NB4 (cell line): ENCODE measurements at regions not wholly inside any gene's neighbourhood (a gene's known extent, or its start where the extent isn't known, plus 50 kb on each side); places are given as distances from the start of the nearest gene placed in this dataset.

Source experiments
- DNase-seq: peaks from one replicate; pipeline ENCODE4 v3.0.0; 2010; ENCODE audit warnings: low read depth
- H3K4me3 ChIP-seq: one replicate; pipeline ENCODE4 v1.5.1; 2011; ENCODE audit warnings: mild to moderate bottlenecking, low read depth, low read length, moderate library complexity
- CTCF ChIP-seq: IDR thresholded peaks from one replicate; pipeline ENCODE4 v1.5.1; 2012; ENCODE audit warnings: low read depth, low read length
- MAX ChIP-seq: IDR thresholded peaks from 2 replicates; pipeline ENCODE4 v1.6.1; 2011; ENCODE audit warnings: low read depth, low read length
- MYC ChIP-seq: IDR thresholded peaks from 2 replicates; pipeline ENCODE4 v1.6.1; 2011; ENCODE audit warnings: low read depth, low read length
- POLR2A ChIP-seq: IDR thresholded peaks from 2 replicates; pipeline ENCODE4 v1.6.1; 2011; ENCODE audit warnings: mild to moderate bottlenecking; ENCODE audit not compliant: insufficient read length; ENCODE audit errors: extremely low read depth

- TF ChIP-seq MAX (no peak), MYC (no peak), POLR2A (no peak), CTCF (no peak)
Observed at GRCh38 chr5:107302441-107302840, 368.3 kb downstream of the EFNA5 start.

GRCh38 chr5:107301999-107302398 is 368.7 kb downstream of the EFNA5 start:
- no peak for DNase-seq
- H3K4me3 ChIP-seq = no peak overlapping the region
- TF ChIP-seq CTCF (no peak), MAX (no peak), POLR2A (no peak), MYC (no peak)

More at GRCh38 chr5:107302441-107302840, 368.3 kb downstream of the EFNA5 start:
- H3K4me3 ChIP-seq = no peak overlapping the region
- no peak for DNase-seq

- DNase-seq = no peak
- H3K4me3 ChIP-seq = no peak overlapping the region
- TF ChIP-seq MAX = no peak
- no peak for TF ChIP-seq POLR2A
- TF ChIP-seq CTCF = no peak
- no peak for TF ChIP-seq MYC
Observed at GRCh38 chr5:107300721-107301327, 369.9 kb downstream of the EFNA5 start.

- no peak for DNase-seq
- TF ChIP-seq CTCF (no peak), MAX (no peak), POLR2A (no peak), MYC (no peak)
- no peak overlapping the region for H3K4me3 ChIP-seq
Observed at GRCh38 chr5:107296572-107296971, 374.2 kb downstream of the EFNA5 start.

- TF ChIP-seq CTCF (no peak), MYC (no peak), POLR2A (no peak), MAX (no peak)
- no peak for DNase-seq
- H3K4me3 ChIP-seq = no peak overlapping the region
Observed at GRCh38 chr5:107295914-107296313, 374.8 kb downstream of the EFNA5 start.
